Activated naive CD4-positive, alpha-beta T cell treated with Interleukin-2 at 50 U/mL for 16 hours (primary cell): ENCODE measurements at regions not wholly inside any gene's neighbourhood (a gene's known extent, or its start where the extent isn't known, plus 50 kb on each side); places are given as distances from the start of the nearest gene placed in this dataset.
"Not testable (repeated sequence)": the region's sequence is repeated elsewhere in the genome, so short reads cannot be mapped to it uniquely, and the experiment has no call there.

Experiments used
- DNase-seq: peaks from one replicate; pipeline ENCODE4 v3.0.0-alpha.2; 2020

- no peak for DNase-seq
These were observed 95.0 kb upstream of the TBX5 start for GRCh38 chr12:114500775-114501473.

GRCh38 chr12:114500131-114500530 lies 94.2 kb upstream of the TBX5 start:
- no peak for DNase-seq

GRCh38 chr12:114499338-114499737 lies 93.4 kb upstream of the TBX5 start:
- DNase-seq: no peak

GRCh38 chr12:114491916-114492315 lies 86.0 kb upstream of the TBX5 start:
- no peak for DNase-seq

- not testable (repeated sequence) for DNase-seq
These were observed 79.0 kb upstream of the TBX5 start for GRCh38 chr12:114484822-114485459.

GRCh38 chr12:114483996-114484395 lies 78.1 kb upstream of the TBX5 start:
- no peak for DNase-seq

- no peak for DNase-seq
These were observed 75.2 kb upstream of the TBX5 start for GRCh38 chr12:114481200-114481535.

GRCh38 chr12:114480337-114481199 lies 74.6 kb upstream of the TBX5 start:
- DNase-seq: no peak

GRCh38 chr12:114479831-114480230 lies 73.9 kb upstream of the TBX5 start:
- DNase-seq: no peak

GRCh38 chr12:114478865-114479264 lies 72.9 kb upstream of the TBX5 start:
- DNase-seq: no peak

- DNase-seq: no peak
These were observed 72.0 kb upstream of the TBX5 start for GRCh38 chr12:114477989-114478395.

GRCh38 chr12:114476159-114476558 lies 70.2 kb upstream of the TBX5 start:
- no peak for DNase-seq

- DNase-seq: no peak
These were observed 67.8 kb upstream of the TBX5 start for GRCh38 chr12:114473717-114474116.

GRCh38 chr12:114473018-114473417 lies 67.1 kb upstream of the TBX5 start:
- DNase-seq: no peak

GRCh38 chr12:114457620-114458019 lies 51.7 kb upstream of the TBX5 start:
- DNase-seq: no peak
